ENCODE measurements at regions not wholly inside any gene's neighbourhood (a gene's known extent, or its start where the extent isn't known, plus 50 kb on each side); places are given as distances from the start of the nearest gene placed in this dataset.

DNA sequence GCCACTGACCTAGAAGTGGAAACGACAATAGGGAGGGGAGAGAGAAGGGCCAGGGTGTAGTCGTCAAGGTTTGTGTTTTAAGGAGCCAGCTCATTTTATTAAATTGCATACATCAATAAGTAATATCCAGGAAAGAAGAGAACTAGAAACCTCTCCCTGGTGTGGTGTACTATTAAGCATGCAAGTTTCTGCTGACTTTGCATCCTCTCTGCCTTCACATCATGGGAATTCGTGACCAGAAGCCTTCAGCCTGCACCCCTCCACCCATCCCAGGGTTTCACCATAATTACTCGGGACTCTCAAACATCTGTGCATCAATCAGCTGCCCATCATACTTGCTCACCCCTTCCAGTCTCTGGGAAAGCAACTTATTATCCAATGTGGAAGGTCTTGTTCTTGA, 70.9 kb upstream of the UBE3A start:
- TF ChIP-seq POLR2A (IDR thresholded peaks at IDR 0.05), result no peak
- TF ChIP-seq, protein P1, sequence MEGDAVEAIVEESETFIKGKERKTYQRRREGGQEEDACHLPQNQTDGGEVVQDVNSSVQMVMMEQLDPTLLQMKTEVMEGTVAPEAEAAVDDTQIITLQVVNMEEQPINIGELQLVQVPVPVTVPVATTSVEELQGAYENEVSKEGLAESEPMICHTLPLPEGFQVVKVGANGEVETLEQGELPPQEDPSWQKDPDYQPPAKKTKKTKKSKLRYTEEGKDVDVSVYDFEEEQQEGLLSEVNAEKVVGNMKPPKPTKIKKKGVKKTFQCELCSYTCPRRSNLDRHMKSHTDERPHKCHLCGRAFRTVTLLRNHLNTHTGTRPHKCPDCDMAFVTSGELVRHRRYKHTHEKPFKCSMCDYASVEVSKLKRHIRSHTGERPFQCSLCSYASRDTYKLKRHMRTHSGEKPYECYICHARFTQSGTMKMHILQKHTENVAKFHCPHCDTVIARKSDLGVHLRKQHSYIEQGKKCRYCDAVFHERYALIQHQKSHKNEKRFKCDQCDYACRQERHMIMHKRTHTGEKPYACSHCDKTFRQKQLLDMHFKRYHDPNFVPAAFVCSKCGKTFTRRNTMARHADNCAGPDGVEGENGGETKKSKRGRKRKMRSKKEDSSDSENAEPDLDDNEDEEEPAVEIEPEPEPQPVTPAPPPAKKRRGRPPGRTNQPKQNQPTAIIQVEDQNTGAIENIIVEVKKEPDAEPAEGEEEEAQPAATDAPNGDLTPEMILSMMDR (IDR thresholded peaks at IDR 0.05), result no peak

Data from right lobe of liver (tissue), 4 donors.